GM13976 (cell line): ENCODE measurements at regions not wholly inside any gene's neighbourhood (a gene's known extent, or its start where the extent isn't known, plus 50 kb on each side); places are given as distances from the start of the nearest gene placed in this dataset.

Experiments used
- DNase-seq: peaks from one replicate; pipeline ENCODE4 v3.0.0; 2012; ENCODE audit warnings: low spot score
- CTCF ChIP-seq: IDR thresholded peaks from 2 replicates; pipeline ENCODE4 v1.5.1; 2012; ENCODE audit warnings: borderline replicate concordance, mild to moderate bottlenecking; ENCODE audit not compliant: insufficient read depth; ENCODE audit errors: extremely low read depth, missing control alignments, control extremely low read depth
- in situ Hi-C: fragments of 300-500 bp; cut with MboI; formaldehyde crosslinking; loops from one replicate; pipeline ENCODE4 v1.12.0; 2022; ENCODE audit warnings: low sequenced_read_pairs, mixed read lengths, inconsistent platforms; ENCODE audit not compliant: unreplicated experiment

- DNase-seq = no peak
- TF ChIP-seq CTCF = no peak
- in situ Hi-C loops = no loop called here
These were observed 107.7 kb upstream of the GPR139 start for GRCh38 chr16:20181416-20181815.

GRCh38 chr16:20178297-20178696 is 104.6 kb upstream of the GPR139 start:
- TF ChIP-seq CTCF = no peak
- in situ Hi-C loops = no loop called here
- DNase-seq = no peak

GRCh38 chr16:20175358-20175757 is 101.7 kb upstream of the GPR139 start:
- in situ Hi-C loops = no loop called here
- peak; percentile 17 for DNase-seq
- TF ChIP-seq CTCF = no peak

GRCh38 chr16:20167323-20167722 is 93.6 kb upstream of the GPR139 start:
- TF ChIP-seq CTCF = no peak
- in situ Hi-C loops = no loop called here
- no peak for DNase-seq

- no peak for TF ChIP-seq CTCF
- in situ Hi-C loops = no loop called here
- DNase-seq = no peak
These were observed 93.0 kb upstream of the GPR139 start for GRCh38 chr16:20166531-20167235.

GRCh38 chr16:20153444-20153843 is 79.8 kb upstream of the GPR139 start:
- in situ Hi-C loops = no loop called here
- TF ChIP-seq CTCF = no peak
- DNase-seq = no peak

- in situ Hi-C loops = no loop called here
- TF ChIP-seq CTCF = no peak
- no peak for DNase-seq
These were observed 73.4 kb upstream of the GPR139 start for GRCh38 chr16:20147091-20147490.
